Stimulated activated CD8-positive, alpha-beta memory T cell treated with anti-CD3 and anti-CD28 coated beads, Interleukin-7, amount 100 ng/mL, for 1 hour (primary cell): ENCODE measurements at regions not wholly inside any gene's neighbourhood (a gene's known extent, or its start where the extent isn't known, plus 50 kb on each side); places are given as distances from the start of the nearest gene placed in this dataset.
"Not testable (repeated sequence)": the region's sequence is repeated elsewhere in the genome, so short reads cannot be mapped to it uniquely, and the experiment has no call there.

Experiments used
- DNase-seq, 2 donors: peaks; one replicate each; pipeline ENCODE4 v3.0.0-alpha.2; 2020; ENCODE audit warnings: low read depth in 2 of 2

GRCh38 chr15:36400936-36401585 is 178.4 kb upstream of the CDIN1 start:
- no peak for DNase-seq

GRCh38 chr15:36401586-36401966 is 177.8 kb upstream of the CDIN1 start:
- no peak for DNase-seq

- no peak for DNase-seq
Observed at GRCh38 chr15:36403351-36403750, 176.1 kb upstream of the CDIN1 start.

DNA sequence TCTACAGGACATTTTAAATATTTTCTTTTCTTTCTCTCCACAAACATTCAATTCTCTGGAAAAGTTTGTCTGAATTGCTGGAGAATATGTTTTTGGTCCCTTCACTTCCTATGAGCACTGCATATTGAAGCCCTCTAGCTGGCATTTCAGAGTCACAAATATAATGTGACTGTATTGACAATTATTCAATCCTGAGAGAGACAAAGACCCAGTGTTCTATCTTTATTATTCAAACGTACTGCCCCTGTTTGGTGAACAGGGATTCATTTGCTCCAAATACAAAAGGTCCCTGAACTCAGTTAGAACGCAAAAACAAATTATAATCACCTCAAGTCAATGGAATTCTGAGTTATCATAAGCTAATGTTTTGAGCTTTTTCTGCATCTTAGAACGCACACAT is 173.1 kb upstream of the CDIN1 start:
- no peak for DNase-seq

DNA sequence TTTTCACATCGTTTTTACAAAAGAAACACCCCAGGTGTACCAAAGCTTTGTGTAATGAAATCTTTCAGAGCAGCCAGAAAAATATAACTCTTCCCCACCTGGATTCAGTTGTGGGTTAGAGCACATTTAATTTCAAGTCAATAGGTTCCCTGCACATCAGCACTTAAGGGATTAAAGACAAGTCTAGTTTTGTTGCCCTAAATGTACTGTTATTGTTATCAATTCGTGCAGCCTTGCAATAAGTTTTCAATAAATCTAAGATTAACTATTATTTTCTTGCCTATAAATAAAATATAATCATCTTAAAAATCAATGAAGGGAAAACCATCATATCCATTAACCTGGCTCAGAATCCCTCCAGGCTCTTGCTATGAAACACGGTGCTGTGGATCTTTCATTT is 172.5 kb upstream of the CDIN1 start:
- no peak for DNase-seq

- DNase-seq, result no peak
Observed at GRCh38 chr15:36407647-36408046, 171.8 kb upstream of the CDIN1 start.

DNA sequence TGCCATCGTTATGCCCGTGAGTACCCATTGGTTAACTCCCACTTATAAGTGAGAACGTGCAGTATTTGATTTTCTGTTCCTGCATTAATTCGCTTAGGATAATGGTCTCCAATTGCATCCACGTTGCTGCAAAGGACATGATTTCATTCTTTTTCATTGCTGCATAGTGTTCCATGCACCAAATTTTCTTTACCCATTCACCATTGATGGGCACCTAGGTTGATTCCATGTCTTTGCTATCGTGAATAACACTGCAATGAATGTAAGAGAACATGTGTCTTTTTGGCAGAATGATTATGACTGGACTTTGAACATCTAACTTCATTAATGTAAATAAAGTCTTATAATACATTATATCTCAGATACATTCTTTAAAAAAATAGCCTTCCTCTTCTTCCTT is 169.6 kb upstream of the CDIN1 start:
- no peak for DNase-seq

DNA sequence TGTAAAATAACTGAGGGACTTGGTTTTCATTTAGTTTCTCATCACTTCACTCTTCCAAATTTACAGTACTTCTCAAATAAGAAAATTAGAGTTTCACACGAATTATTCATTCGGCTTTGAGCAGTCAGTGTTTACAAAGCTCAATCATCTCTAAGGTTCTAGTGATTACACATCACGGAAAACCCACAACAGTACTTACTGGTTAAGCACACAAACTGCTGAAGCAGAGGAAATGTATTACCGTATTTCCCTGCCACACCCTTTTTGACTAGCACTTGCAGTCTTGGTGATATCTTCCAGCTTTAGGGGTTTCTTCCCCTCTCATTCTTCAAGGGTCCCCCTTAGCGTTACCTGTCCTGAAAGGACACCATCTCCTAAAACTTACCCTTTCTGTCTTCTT is 164.8 kb upstream of the CDIN1 start:
- no peak for DNase-seq

GRCh38 chr15:36415643-36416042 is 163.8 kb upstream of the CDIN1 start:
- no peak for DNase-seq

GRCh38 chr15:36422631-36423030 is 156.8 kb upstream of the CDIN1 start:
- no peak for DNase-seq

GRCh38 chr15:36426691-36427090 is 152.7 kb upstream of the CDIN1 start:
- DNase-seq, result no peak

- no peak for DNase-seq
Observed at GRCh38 chr15:36428102-36428845, 151.2 kb upstream of the CDIN1 start.

- no peak for DNase-seq
Observed at GRCh38 chr15:36429707-36430106, 149.7 kb upstream of the CDIN1 start.

GRCh38 chr15:36430280-36430679 is 149.1 kb upstream of the CDIN1 start:
- no peak for DNase-seq

DNA sequence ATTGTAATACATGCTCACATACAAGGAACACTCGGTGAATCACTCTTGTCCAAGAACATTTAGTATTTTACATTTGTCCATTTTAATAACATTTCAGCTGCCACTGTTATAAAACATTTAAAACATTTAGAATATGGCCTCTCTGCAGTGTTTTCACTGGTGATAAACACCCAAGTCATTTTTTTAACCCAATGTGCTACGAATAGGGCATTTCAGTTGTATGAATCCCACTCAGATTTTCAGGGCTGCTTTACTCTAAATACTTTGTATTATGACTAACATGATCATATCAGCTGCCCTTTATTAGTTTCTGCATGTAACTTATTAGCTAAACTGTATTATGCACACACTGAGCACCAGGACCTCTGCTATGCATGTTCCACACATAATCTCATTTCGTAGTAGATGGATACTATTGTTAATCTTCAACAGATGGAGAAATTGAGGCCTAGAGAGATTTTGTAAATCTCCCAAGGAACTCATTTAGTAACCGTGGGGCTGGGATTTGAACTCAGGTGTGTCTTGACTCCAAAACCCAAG is 148.6 kb upstream of the CDIN1 start:
- DNase-seq, result no peak

GRCh38 chr15:36432161-36432560 is 147.3 kb upstream of the CDIN1 start:
- DNase-seq, result no peak

GRCh38 chr15:36434177-36434576 is 145.2 kb upstream of the CDIN1 start:
- DNase-seq, result no peak

GRCh38 chr15:36438499-36438898 is 140.9 kb upstream of the CDIN1 start:
- no peak for DNase-seq

GRCh38 chr15:36447373-36447772 is 132.1 kb upstream of the CDIN1 start:
- DNase-seq, result no peak

DNA sequence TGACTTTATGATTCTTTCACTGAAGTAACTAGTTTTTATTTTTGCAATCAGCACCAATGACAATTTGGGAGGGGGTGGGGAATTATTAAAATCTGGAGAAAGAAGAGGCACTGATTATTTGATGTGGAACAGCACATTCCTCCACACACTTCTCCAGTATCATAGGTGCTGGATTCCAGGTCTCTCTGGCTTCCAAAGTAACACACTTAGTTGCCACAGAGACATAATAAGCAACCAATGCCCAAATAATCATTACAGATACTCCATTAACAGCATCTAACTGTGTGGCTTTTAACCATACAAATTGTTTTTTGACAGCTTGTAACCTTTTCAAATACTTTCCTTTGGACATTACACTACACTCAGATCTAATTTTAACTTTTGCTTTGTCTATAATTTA is 131.0 kb upstream of the CDIN1 start:
- DNase-seq, result no peak

DNA sequence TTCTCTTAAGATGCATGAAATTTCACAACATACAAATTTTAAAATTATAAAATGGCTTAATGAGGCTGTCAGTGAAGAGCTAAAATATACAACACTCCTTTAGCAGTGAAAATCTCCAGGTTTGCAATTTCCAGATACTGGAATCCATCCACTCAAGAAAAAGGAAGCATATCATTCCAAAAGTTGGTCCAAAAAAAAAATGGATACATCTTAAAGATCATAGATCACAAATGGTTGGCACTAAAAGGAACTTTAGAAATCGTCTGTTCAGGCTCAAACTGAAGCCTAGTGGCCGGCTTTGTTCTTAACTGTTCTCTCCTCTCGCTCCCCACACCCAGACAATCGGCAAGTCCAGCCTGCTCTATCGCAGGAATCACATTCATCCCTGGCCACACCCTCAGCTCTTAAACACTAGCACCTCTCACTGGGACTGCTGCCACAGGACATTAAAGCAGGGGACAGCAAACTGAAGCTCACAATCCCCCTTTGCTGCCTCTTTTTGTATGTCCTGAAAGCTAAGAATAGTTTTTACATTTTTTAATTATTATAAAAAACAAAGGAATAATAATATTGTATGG is 130.3 kb upstream of the CDIN1 start:
- DNase-seq, result no peak

DNA sequence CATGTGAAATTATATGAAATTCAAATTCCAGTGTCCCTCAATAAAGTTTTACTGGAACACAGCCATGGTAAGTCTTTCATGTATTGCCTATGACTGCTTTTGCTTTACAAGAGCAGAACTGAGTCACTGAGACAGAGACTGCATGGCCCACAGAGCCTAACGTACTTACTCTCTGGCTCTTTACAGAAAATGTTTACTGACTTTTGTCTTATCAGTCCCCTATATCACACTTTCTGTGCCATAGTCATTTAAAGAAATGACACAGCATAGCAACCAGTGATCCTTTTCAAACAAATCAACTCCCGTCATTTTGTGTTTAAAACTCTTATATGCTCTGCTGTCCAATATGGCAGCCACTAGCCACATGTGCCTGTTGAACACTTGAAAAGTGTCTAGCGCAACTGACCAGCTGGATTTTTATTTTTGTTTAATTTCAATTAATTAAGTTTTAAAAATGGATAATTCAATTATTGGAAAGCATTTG is 129.7 kb upstream of the CDIN1 start:
- DNase-seq, result no peak

DNA sequence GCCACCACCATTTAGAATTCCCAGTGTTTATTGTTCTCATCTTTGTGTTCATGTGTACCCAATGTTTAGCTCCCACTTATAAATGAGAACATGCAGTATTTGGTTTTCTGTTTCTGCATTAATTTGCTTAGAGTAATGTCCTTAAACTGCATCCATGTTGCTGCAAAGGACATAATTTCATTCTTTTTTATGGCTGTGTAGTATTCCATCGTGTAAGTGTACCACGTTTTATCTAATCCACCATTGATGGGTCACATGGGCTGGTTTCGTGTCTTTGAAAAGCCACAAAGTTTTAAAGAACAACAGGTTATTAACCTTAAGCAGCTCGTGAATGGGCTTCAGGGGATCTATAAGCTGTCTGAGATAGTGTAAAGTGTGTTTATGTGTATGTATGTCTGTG is 125.2 kb upstream of the CDIN1 start:
- DNase-seq, result not testable (repeated sequence)
